BE2C (cell line): ENCODE measurements at regions not wholly inside any gene's neighbourhood (a gene's known extent, or its start where the extent isn't known, plus 50 kb on each side); places are given as distances from the start of the nearest gene placed in this dataset.
"Not testable (repeated sequence)": the region's sequence is repeated elsewhere in the genome, so short reads cannot be mapped to it uniquely, and the experiment has no call there.

ENCODE experiments used
- DNase-seq: peaks from one replicate; pipeline ENCODE4 v3.0.0-alpha.2; 2020
- H3K27me3 ChIP-seq: fragments of 250-450 bp; sonication (Bioruptor Pico); 2 replicates; pipeline ENCODE4 v1.5.1; 2020; ENCODE audit warnings: mild to moderate bottlenecking
- H3K36me3 ChIP-seq: fragments of 250-450 bp; sonication (Bioruptor Pico); 2 replicates; pipeline ENCODE4 v1.5.1; 2020; ENCODE audit warnings: mild to moderate bottlenecking
- H3K4me1 ChIP-seq: fragments of 250-450 bp; sonication (Bioruptor Pico); 2 replicates; pipeline ENCODE4 v1.5.1; 2020
- H3K4me3 ChIP-seq: 2 replicates; pipeline ENCODE4 v1.5.1; 2011; ENCODE audit warnings: low read depth, low read length
- H3K9me3 ChIP-seq: fragments of 250-450 bp; sonication (Bioruptor Pico); 2 replicates; pipeline ENCODE4 v1.5.1; 2020
- TF ChIP-seq, protein P1 (sequence below): IDR thresholded peaks from 2 replicates; pipeline ENCODE4 v1.5.1; 2012; ENCODE audit warnings: mild to moderate bottlenecking, low read depth, low read length

DNA sequence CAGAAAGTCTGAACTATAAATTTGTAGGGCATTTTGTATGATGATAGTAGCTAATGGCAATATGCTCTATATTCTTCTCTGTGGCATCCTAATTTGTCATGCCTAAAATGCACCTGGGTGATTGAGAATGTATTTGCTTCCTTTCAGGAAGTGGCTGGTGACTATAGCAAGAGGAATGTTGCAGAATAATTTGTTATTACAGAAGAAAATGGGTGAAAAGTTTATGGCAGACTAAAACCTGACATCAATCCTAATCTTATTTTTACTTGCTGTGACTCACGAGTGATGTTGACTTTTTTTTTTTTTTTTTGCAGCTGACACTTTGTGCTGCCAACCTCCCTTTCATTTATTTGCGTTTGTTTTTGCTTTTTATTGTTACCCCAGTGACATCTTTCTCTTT, 141.1 kb downstream of the MSL3 start:
- no peaks in the 10 kb centered on the region for H3K27me3 ChIP-seq
- H3K9me3 ChIP-seq, result no peaks in the 10 kb centered on the region
- no peak for DNase-seq
- H3K4me3 ChIP-seq, result no peak overlapping the region
- H3K36me3 ChIP-seq, result no peaks in the 10 kb centered on the region
- H3K4me1 ChIP-seq, result no peaks in the 10 kb centered on the region
- TF ChIP-seq, protein P1, sequence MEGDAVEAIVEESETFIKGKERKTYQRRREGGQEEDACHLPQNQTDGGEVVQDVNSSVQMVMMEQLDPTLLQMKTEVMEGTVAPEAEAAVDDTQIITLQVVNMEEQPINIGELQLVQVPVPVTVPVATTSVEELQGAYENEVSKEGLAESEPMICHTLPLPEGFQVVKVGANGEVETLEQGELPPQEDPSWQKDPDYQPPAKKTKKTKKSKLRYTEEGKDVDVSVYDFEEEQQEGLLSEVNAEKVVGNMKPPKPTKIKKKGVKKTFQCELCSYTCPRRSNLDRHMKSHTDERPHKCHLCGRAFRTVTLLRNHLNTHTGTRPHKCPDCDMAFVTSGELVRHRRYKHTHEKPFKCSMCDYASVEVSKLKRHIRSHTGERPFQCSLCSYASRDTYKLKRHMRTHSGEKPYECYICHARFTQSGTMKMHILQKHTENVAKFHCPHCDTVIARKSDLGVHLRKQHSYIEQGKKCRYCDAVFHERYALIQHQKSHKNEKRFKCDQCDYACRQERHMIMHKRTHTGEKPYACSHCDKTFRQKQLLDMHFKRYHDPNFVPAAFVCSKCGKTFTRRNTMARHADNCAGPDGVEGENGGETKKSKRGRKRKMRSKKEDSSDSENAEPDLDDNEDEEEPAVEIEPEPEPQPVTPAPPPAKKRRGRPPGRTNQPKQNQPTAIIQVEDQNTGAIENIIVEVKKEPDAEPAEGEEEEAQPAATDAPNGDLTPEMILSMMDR, result no peak

- not testable (repeated sequence) for H3K36me3 ChIP-seq, H3K4me1 ChIP-seq, H3K9me3 ChIP-seq, DNase-seq, H3K4me3 ChIP-seq, H3K27me3 ChIP-seq
Measured at GRCh38 chrX:11905933-11906332, 147.9 kb downstream of the MSL3 start.

DNA sequence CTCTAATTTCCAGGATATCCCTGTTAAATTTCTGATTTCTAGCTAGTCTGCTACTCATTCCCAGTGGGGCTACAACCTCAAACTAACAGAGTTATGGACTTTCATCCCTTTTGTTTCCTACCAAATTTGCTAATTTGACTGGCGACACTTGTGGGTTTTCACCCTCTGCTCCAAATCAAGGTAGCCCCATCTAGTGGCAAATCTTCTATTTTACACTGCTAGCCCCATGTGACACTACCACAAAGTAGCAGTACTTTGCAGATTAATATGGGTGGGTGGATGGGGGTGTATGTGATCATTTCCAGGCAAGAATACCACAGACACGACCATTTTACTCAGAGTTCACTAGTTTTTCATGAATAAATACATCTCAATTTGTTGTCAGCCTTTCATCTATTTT, 150.3 kb downstream of the MSL3 start:
- Histone ChIP-seq H3K9me3 (no peaks in the 10 kb centered on the region), H3K36me3 (no peaks in the 10 kb centered on the region), H3K4me3 (no peak overlapping the region), H3K27me3 (no peaks in the 10 kb centered on the region), H3K4me1 (no peaks in the 10 kb centered on the region)
- TF ChIP-seq, protein P1, result peak; percentile 17; the same call in 1 of the 2 replicates
- DNase-seq, result no peak

DNA sequence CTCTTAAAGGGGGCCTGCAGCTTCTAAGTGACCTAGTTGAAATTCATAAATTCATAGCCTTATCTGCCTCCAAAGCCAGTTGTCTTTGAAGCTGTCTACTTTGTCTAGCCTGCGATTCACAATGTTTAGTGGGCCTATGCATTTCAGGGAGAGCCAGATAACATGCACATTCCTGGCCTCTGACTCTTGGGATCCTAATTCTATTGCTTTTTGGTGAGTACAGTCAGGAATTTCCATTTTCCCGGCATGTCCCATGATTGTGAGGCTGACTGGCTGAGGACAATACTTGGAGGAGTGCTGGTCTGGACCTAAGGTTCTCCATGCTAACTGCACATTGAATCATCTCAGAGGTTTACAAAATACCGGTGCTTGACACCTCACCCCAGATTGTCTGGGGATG, 155.0 kb downstream of the MSL3 start:
- Histone ChIP-seq H3K4me3 (no peak overlapping the region), H3K36me3 (no peaks in the 10 kb centered on the region), H3K9me3 (no peaks in the 10 kb centered on the region), H3K4me1 (no peaks in the 10 kb centered on the region), H3K27me3 (no peaks in the 10 kb centered on the region)
- DNase-seq, result no peak
- TF ChIP-seq, protein P1, result no peak

- Histone ChIP-seq H3K27me3 (no peaks in the 10 kb centered on the region), H3K36me3 (no peaks in the 10 kb centered on the region), H3K4me1 (no peaks in the 10 kb centered on the region), H3K9me3 (no peaks in the 10 kb centered on the region), H3K4me3 (no peak overlapping the region)
- TF ChIP-seq, protein P1, result no peak
- DNase-seq, result no peak
Measured at GRCh38 chrX:11929476-11929875, 171.4 kb downstream of the MSL3 start.

DNA sequence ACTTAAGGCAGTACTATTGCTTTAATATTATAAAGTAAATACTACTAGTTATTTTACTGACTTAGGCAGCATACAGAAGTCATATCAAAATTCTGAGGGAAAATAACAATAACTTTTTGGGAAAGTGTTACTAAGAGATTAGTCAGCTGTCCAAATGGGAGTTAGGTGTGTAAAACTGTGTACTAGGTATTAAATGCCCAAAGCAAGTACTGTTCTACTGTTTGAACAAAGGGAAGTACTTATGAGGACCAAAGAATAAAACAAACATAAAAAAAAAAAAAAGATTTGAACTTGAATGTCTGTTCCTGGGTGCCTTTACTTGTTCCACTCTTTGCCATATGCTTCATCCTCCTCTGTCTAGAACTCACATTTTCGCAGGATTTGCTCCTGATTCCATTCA, 174.4 kb downstream of the MSL3 start:
- Histone ChIP-seq H3K4me3 (no peak overlapping the region), H3K27me3 (no peaks in the 10 kb centered on the region), H3K36me3 (no peaks in the 10 kb centered on the region), H3K4me1 (no peaks in the 10 kb centered on the region), H3K9me3 (no peaks in the 10 kb centered on the region)
- no peak for DNase-seq
- TF ChIP-seq, protein P1, result no peak

DNA sequence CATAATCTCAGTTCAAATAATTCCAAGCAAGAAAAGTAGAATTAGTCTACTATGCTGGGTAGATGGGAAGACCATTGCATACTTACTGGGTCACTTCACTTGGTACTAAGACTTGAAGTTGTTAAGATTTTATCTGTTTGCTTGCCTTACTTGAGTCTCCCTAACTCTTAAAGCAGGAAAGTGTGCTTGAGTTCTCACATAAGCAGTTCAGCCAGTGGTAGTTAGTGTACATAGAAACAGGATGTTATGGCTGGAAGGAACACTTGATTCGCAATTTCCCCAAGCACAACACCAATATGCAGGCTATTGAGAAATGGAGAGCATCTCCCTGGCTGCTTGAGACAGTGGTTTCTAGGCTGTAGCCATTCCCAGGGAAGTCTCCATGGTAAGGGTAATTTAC, 176.1 kb downstream of the MSL3 start:
- DNase-seq, result no peak
- TF ChIP-seq, protein P1, result no peak
- no peaks in the 10 kb centered on the region for H3K4me1 ChIP-seq
- H3K27me3 ChIP-seq, result no peaks in the 10 kb centered on the region
- no peaks in the 10 kb centered on the region for H3K9me3 ChIP-seq
- no peak overlapping the region for H3K4me3 ChIP-seq
- no peaks in the 10 kb centered on the region for H3K36me3 ChIP-seq
